ENCODE measurements at regions not wholly inside any gene's neighbourhood (a gene's known extent, or its start where the extent isn't known, plus 50 kb on each side); places are given as distances from the start of the nearest gene placed in this dataset.

DNA sequence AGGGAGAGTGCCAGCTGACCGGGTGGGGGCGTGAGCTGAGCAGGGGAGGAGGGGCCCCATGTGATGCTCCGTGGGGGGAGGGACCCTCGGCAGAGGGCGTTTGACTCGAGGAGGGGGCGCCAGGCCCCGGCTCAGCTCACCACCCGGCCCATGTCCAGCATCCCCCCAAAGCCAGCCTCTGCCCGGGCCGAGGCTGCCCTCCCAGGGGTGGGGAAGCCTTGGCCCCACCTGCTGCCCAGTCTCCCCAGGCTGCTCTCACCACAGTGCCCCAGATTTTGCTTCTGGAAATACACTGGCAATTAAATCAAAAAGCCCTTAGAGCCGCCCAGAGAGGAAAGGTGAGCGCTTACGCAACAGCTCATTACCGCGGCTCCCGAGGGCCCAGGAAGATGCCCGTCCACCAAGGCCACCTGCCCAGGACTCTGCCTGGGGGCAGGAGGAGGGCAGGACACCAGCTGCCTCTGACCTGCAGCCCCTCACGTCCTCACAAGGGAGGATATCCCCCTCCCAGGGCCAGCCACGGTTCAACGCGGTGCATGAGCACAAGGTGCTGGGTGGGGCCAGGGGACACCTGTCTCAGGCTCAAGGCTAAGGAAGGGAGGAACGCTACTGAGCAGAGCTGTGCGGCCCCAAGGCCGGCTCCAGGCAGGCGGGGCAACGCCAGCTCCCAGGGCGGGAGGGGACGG is 70.0 kb upstream of the INPP5A start:
- DNase-seq (ENCODE audit: low spot score): no peak

DNA sequence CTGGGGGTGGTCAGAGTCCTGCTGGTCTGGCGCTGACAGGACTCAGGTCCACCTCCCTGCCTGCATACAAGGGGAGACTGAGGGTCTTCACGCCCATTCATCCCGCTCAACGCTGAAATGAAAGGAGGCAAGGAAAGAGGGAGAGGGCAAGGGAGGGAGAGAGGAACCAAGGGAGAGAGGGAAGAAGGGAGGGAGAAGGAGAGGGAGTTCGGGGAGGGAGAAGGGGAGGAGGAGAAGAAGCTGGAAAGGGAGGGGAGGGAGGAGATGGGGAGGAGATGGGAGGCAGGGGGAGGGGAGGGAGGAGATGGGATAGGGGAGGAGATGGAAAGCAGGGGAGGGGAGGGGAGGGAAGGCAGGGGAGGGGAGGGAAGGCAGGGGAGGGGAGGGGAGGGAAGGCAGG is 69.4 kb upstream of the INPP5A start:
- DNase-seq (ENCODE audit: low spot score): no peak

DNA sequence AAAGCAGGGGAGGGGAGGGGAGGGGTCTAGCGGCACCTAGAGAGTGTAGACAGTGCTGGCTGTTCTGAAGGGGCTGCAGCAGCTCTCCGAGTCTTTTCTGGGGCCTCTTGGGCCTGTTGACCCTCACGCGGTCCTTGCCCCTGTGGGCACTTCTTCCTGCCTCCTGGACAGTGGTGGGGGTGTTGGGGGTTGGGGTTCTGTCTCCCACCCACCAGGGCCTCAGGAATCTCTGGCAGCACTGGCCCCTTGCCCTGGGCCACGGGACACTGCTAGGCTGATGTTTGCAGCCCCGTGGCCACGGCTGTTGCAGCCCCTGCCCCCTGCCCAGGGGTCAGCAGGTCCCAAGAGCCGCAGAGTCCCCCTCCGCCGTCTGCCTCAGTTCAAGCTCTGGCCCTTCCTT is 68.9 kb upstream of the INPP5A start:
- DNase-seq (ENCODE audit: low spot score): no peak

DNA sequence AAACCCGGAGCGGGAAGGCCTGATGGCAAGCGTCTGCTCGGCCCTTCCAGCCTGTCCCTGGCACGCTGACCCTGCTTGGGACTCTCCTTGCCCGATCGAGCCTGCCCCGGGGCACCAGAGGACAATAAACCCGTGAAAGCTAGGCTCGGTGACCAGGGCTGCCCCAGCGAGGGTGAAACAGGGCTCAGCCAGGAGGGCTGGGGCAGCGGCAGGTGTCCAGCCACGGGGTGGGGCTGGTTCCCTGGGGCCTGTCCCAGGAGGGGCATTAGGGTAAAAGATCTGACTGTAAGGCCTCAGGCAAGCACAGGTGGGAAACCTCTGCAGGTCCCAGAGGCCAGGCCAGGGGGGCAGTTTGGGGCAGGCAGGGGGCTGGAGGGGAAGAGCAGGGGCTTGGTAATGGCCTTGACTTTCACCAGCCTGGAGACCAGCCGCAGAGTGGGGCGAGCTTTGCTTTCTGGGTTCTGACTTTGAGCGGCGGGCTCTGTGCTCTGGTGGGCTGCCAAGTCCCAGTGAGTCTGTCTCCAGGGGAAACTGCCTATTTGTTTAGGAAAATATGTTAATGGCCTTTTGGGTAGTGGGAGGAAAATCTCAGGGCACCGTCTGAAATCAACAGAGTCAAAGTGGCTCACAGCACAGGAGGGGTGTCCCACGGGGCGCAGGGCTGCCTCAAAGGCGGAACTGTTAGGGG is 68.2 kb upstream of the INPP5A start:
- no peak for DNase-seq (ENCODE audit: low spot score)

DNA sequence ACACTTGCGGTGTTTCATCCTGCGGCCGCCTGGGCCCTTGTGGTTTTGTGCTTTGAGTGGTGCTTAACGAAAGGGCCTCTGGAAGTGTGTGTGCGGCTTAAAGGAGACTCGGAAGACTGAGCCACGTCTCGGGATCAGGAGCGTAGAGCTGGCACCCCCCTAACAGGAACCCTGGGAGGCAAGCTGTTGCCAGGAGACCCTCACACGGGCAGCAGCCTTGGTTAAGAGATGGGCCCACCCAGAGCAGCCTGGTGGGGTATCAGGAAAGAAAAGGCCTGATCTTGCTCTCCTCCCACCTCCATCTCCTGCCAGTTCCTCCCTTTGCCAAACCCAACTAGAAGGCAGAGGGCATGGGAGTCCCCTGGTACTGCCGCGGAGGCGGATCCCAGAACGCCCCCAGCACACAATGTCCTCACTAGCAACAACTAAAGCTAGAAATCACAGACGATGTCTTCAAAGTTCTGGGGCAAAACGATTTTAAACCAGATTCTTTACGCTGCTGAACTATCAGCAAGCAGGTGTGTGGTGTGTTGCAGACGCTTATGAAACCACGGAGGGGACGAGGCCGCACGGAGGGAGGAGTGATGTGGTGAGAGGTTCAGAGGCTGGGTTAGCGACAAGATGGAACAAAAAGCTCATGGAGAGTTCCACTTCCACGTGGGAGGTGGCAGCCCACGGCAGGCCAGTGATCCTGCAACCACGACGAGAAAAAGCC is 67.0 kb upstream of the INPP5A start:
- no peak for DNase-seq (ENCODE audit: low spot score)

DNA sequence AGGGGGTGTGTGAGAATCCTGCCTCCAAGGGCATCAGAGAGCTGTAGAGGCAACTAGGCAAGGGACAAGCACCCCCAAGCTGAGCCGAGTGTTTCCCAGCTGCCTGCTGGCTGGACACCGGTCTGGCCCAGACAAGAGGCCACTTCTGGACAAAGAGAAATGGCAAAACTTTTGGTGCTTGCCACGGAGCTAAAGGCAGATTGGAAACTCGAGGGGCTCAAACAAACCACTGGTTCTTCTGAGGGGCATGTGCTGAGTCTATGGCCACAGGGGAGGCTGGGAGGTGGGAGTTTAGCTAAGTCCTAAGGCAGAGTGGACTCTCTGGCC is 66.5 kb upstream of the INPP5A start:
- DNase-seq (ENCODE audit: low spot score): no peak

DNA sequence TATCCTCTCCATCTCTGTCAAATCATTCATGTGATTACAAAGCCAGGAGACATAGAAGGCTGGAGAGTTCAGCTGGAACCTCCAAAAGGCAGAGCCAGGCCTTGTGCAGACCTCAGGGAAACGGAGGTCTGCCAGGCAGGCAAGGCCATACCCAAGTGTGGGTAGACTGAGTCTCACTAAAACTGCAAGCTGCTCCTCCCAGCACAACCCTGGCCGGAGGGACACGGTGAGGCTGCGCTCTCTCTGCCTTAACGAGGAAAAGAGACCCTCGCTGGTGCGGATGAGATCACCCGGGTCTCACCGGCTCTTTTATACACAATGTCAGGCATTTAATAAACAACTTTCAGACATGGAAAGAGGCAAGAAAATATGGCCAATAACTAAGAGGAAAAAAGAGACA is 66.1 kb upstream of the INPP5A start:
- no peak for DNase-seq (ENCODE audit: low spot score)

DNA sequence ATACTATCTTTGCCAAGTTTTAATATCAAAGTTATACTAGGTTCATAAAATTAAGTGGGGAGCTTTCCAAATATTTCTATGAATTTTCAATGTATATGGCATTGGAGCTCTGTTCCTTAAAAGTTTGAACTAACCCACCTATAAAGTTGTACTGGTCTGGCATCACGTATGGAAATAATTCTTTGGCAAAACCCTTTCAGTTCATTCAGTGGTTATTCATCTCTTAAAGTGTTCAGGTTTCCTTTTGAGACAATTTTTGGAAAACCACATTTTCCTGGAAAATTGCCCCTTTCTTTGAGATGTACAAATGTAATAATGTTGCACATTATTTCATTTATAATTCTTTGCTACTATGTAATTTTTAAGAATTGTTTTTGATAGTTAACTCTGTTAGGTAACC is 62.5 kb upstream of the INPP5A start:
- no peak for DNase-seq (ENCODE audit: low spot score)

DNA sequence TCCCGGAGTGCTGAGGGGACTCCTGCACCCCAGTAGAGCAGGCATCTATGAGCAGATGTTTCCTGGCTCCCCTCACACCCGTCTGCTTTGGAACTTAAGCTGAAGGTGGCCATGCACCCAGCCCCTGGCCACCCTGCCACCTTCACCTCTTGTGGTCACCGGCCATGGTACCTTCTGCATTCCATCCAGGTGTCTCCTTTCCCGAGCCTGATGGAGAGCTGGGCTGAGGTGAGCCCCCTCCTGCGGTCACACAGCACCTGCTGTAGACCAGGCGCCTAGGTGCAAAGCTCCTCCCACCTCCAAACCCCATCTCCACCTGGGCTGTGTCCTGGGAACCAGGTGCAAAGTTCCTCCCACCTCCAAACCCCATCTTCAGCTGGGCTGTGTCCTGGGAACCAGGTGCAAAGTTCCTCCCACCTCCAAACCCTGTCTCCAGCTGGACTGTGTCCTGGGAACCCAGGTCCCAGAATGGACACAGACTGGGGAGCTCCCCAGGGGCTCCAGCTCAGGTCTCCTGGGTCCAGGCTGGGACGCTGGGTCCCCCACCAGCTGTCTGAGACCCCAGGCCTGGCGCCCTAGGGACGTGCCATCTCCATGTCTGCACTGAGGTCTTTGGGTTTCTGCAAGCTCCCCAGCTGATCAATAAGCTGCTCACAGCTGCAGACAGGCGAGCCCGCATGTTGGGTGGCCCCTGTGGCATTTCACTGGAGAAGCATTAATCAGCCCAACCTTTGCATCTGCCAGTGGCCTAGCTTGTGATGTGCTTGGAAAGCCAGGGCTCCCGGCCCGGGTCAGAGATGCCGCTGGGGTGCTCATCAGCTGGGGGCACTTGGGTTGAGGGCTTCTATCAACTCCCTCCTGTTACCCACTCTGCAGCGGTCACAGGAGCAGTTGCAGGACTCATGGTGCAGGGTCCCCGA is 61.2 kb upstream of the INPP5A start:
- no peak for DNase-seq (ENCODE audit: low spot score)

DNA sequence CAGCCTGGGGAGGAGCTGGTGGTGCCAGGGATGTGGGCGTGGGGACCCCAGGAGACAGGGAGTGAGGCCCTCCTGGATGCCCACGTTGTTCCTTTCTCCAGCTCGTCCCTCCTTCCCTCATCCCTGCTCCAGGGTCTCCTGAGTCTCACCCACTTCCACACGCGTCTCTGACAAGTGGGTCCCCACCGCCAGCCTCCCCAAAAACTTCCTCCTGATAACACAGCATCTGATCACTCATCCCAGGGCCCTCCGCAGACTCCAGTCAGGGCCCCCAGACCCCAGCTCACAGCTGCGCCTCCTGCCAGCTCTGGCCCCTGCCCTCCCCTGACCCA is 60.6 kb upstream of the INPP5A start:
- no peak for DNase-seq (ENCODE audit: low spot score)

DNA sequence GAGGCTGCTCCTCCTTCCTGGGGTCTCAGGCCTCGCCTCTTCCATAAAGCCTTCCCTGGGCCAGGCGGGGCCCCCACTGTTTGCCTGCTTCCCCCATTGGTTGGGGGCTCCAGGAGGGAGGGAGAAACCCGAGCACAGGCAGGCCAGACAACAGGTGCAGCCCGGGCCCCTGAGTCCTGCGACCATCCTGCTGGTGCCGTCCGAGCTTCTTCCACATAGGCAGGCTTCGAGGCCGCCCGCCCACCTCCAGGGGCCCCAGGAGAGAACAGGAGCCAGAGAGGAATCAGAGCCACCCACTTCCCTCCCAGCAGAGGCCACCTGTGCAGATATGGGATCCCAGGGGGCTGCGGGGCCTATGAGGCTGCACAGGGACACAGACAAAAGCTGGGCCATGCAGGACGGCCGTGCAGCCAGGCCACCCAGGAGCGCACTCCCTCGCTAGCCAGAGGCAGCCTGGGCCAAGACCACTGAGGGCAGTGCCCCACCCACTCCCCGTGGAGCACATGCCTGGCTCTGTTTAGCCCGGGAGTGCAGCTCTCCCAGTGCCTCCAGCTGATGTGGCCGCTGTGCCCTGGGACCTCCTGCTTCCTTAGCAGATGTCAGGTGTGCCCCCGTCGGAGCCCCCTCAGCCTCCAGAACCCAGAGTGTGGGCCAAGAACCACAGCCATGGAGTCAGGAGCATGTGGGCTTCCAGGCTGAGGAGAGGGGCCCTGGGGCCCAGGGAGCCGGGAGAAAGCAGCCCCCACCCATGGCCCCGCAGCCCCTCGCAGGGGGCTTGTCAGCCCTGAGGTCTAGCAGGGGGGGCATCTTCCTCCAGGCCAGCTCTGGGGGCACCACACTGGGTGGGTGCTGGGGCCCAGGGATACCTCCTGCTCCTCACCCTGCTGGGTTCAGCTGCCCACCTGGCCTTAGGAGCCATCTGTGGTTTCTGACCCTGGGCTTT is 59.9 kb upstream of the INPP5A start:
- DNase-seq (ENCODE audit: low spot score): no peak

DNA sequence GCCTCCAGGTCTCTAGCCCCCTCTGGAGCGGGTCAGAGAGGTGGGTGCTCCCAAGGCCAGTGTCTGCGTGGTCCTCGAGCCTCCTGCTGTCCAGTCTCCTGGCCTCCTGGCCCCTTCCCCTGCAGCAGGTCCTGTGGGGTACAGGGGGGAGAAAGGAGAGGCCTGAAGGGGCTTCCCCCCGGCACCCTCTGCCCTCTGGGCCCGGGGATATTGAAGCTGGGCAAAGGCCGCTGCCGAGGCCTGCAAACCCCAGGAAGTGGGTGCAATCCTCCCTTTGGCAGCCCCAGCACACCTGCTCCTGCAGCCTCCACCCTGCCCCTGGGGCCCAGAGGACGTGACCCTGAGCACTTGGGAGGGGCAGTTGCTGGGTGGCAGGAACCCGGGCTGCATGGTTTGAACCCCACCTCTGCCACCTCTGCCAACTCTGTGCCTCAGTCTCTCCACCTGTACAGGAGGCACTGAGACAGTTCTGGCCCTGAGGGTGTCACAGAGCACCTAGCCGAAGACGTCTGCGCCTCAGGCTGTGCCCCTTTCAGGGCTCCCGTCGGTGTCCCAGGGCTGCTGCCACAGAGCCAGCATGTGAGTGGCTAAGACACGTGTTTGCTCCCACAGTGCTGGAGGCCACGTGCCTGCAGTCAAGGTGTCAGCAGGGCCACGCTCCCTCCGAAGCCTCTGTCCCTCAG is 59.1 kb upstream of the INPP5A start:
- DNase-seq (ENCODE audit: low spot score): no peak

DNA sequence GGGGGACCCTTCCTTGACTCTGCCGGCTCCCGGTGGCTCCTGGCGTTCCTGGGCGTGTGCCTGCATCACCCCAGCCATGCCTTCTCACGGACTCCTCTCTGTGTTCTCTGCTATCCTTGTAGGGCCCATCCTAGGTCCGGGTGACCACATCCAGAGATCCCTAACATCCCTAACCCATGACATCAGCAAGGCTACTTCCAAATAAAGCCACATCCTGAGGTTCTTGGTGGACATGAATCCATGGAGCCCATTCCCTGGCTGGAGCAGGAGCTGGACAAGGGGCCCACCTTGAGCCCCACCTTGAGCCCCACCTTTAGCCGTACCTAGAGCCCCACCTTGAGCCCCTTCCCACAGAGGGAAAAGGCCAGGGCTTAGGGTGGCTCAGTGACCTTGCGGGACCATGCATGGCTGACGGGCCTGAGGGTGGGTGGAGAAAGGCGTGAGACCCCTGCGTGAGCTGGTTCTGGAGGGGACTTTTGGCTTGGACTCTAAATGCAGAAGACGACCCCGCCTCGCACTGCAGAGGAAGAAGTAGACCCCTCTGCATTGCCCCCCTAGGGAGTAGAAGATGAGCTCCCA is 58.5 kb upstream of the INPP5A start:
- DNase-seq (ENCODE audit: low spot score): no peak

DNA sequence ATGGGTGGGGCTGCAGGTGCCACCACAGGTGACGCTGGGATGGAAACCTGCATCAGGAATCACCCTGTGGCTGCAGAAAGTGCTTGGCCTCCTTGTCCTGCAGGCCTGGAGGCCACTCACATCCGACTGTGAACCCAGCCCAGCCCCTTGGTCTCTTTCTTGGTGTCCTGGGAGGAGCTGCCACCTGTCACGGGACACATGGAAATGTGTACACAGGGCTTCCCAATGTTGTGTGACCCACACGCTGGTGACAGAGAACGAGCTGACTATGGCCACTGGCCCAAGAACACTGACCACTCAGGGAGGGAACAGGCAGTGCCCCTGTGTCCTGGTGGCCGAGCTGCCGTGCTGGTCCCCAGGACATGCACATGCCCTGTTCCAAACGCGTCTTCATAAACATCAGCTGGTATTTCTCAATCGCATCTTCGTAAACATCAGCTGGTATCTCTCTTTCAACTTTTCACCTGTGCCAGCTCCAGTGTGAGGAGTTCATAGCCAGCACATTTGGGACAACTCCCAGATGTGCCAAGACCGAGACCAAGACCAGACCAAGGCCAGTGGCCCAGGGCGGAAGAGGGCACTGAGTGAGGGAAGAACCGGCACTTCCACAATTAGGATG is 57.9 kb upstream of the INPP5A start:
- no peak for DNase-seq (ENCODE audit: low spot score)

DNA sequence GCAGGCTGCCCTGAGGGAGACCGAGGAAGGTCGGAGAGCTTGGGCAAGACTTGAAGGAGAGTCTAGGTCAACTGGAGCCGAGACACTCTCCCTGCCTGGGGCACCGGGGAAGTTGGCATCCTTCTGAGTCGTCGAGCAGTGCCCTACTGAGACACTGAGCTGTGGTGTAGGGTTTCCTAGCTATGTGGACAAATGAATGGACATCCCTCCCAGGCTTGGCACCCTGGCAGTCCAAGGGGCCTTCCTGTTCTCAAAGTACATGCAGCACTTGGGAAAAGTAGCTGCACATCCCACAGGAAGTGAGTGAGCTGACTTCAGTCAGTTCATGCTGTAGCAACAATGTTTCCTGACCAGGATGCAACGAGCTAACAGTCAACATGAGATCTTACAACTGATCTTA is 57.2 kb upstream of the INPP5A start:
- DNase-seq (ENCODE audit: low spot score): no peak

DNA sequence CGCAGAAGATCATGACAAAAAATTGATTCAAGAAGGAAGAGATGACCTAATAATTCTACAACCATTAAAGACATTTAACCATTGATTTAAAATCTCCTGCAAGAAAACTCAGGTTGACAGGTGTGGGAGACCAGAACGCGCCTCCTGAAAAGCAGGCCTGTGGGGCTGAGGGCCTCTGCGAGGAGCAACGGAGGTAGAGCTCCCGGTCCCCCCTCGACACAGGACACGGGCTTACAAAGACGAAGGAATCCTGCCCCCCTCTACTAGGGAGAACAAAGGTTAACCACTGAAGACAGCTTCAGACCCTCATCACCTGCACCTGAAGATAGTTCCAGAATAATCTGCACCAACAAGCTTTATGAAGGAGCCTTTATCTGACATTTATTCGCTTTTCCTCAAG is 55.9 kb upstream of the INPP5A start:
- DNase-seq (ENCODE audit: low spot score): no peak

DNA sequence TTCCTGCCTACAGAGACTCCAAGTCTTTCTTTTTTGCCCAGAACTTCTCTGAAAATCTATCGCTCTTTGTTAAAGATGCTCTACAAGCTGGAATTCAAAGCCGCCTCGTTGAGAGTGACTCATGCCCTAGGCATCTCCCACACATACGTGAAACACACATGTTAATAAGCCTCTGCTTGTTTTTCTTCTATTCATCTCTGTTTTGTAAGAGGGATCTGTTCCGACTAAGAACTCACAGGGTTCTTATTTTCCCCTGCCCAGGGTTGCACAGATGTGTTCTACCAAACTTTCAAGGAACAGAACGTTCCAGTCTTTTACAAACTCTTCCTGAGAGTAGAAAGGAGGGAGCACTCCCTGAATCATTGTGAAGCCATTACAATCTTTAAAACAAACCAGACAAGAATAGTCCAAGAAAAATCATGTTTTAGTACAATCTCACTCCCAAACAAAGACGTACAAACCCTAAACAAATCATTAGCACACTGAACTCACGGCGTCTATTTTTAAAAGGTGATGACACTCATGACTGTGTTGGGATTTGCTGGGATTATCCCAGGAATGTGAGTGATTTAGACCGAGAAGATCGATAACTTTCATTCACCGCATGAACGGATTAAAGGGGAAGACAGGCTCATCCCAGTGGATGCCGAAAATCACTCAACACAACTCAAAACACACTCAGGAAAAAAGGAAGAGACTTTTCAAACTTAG is 55.3 kb upstream of the INPP5A start:
- peak; percentile 70 for DNase-seq (ENCODE audit: low spot score)

DNA sequence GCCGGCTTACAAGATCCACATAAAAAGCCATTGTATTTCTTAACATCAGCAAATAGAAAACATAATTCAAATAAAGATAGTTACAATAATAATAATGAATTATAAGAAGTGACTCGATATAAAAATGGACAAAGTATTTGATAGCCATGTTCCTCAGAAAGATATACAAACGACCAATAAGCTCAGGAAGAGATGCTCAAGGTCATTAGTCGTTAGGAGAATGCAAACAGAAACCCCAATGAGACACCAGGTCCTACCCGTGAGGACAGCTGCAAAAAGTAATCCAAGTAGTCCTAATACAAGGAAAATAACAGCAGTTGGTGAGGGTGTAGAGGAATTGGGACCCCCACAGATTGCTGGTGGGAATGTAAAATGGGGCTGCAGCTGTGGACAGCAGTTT is 54.2 kb upstream of the INPP5A start:
- no peak for DNase-seq (ENCODE audit: low spot score)

DNA sequence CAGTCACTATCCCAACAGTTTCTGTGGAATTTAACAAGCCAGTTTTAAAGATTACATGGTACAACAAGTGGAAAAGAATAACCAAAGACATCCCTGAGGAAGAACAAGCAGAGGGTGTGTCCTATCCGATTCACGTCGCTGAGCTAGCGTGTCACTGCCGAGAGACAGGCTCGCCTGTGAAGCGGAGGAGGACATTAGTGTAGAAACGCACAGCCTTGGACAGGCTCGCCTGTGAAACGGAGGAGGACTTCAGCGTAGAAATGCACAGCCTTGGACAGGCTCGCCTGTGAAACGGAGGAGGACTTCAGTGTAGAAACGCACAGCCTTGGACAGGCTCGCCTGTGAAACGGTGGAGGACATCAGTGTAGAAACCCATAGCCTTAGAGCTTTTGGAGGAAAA is 52.7 kb upstream of the INPP5A start:
- DNase-seq (ENCODE audit: low spot score): no peak

DNA sequence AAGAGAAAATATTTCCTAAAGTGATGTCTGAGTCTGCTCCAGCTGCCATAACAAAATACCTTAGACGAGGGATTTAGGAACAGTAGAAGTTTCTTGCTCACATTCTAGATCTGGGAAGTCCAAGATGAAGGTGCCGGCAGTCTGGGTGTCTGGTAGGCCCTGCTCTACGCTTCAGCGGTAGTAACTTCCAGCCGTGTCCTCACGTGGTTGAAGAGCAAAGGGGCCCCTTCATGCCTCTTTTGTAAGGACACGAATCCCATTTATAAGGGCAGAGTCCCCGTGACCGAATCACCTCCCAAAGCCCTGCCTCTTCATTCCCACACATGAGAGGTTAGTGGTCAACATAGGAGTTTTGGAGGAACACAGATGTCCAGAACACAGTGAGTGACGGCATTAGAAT is 52.2 kb upstream of the INPP5A start:
- no peak for DNase-seq (ENCODE audit: low spot score)

Data from GM03348 (cell line).